ENCODE measurements at regions not wholly inside any gene's neighbourhood (a gene's known extent, or its start where the extent isn't known, plus 50 kb on each side); places are given as distances from the start of the nearest gene placed in this dataset.

GRCh38 chr3:38960953-38961622, 90.7 kb downstream of the SCN11A start:
- no peak for DNase-seq (ENCODE audit: low spot score)
- TF ChIP-seq CTCF (IDR thresholded peaks at IDR 0.05; ENCODE audit: poor library complexity, severe bottlenecking) = peak; percentile 75
- Histone ChIP-seq H3K27me3 (ENCODE audit: insufficient read depth, poor library complexity, severe bottlenecking) (no peaks in the 10 kb centered on the region), H3K4me3 (ENCODE audit: severe bottlenecking) (no peak overlapping the region), H3K27ac (ENCODE audit: poor library complexity, severe bottlenecking) (no peak overlapping the region), H3K36me3 (ENCODE audit: low read depth) (no peaks in the 10 kb centered on the region), H3K9me3 (ENCODE audit: severe bottlenecking) (no peaks in the 10 kb centered on the region), H3K4me1 (ENCODE audit: insufficient read depth, poor library complexity, severe bottlenecking) (no peaks in the 10 kb centered on the region)
- ATAC-seq (ENCODE audit: low read depth) = peak; percentile 76

- Histone ChIP-seq H3K27ac (ENCODE audit: poor library complexity, severe bottlenecking) (no peak overlapping the region), H3K4me1 (ENCODE audit: insufficient read depth, poor library complexity, severe bottlenecking) (no peaks in the 10 kb centered on the region), H3K4me3 (ENCODE audit: severe bottlenecking) (no peak overlapping the region), H3K27me3 (ENCODE audit: insufficient read depth, poor library complexity, severe bottlenecking) (no peaks in the 10 kb centered on the region), H3K36me3 (ENCODE audit: low read depth) (no peaks in the 10 kb centered on the region), H3K9me3 (ENCODE audit: severe bottlenecking) (no peaks in the 10 kb centered on the region)
- DNase-seq (ENCODE audit: low spot score) (no peak), ATAC-seq (ENCODE audit: low read depth) (no peak)
- no peak for TF ChIP-seq CTCF (IDR thresholded peaks at IDR 0.05; ENCODE audit: poor library complexity, severe bottlenecking)
These were observed 91.6 kb downstream of the SCN11A start for GRCh38 chr3:38960042-38960622.

GRCh38 chr3:38958026-38958720, 93.6 kb downstream of the SCN11A start:
- TF ChIP-seq CTCF (IDR thresholded peaks at IDR 0.05; ENCODE audit: poor library complexity, severe bottlenecking) = no peak
- H3K27ac ChIP-seq (ENCODE audit: poor library complexity, severe bottlenecking) = no peak overlapping the region
- no peaks in the 10 kb centered on the region for H3K4me1 ChIP-seq (ENCODE audit: insufficient read depth, poor library complexity, severe bottlenecking)
- no peaks in the 10 kb centered on the region for H3K36me3 ChIP-seq (ENCODE audit: low read depth)
- H3K4me3 ChIP-seq (ENCODE audit: severe bottlenecking) = no peak overlapping the region
- H3K9me3 ChIP-seq (ENCODE audit: severe bottlenecking) = no peaks in the 10 kb centered on the region
- ATAC-seq (ENCODE audit: low read depth) (no peak), DNase-seq (ENCODE audit: low spot score) (no peak)
- no peaks in the 10 kb centered on the region for H3K27me3 ChIP-seq (ENCODE audit: insufficient read depth, poor library complexity, severe bottlenecking)

- Histone ChIP-seq H3K9me3 (ENCODE audit: severe bottlenecking) (no peaks in the 10 kb centered on the region), H3K27ac (ENCODE audit: poor library complexity, severe bottlenecking) (no peak overlapping the region), H3K36me3 (ENCODE audit: low read depth) (no peaks in the 10 kb centered on the region), H3K4me1 (ENCODE audit: insufficient read depth, poor library complexity, severe bottlenecking) (no peaks in the 10 kb centered on the region), H3K27me3 (ENCODE audit: insufficient read depth, poor library complexity, severe bottlenecking) (no peaks in the 10 kb centered on the region), H3K4me3 (ENCODE audit: severe bottlenecking) (no peak overlapping the region)
- no peak for TF ChIP-seq CTCF (IDR thresholded peaks at IDR 0.05; ENCODE audit: poor library complexity, severe bottlenecking)
- DNase-seq (ENCODE audit: low spot score) (no peak), ATAC-seq (ENCODE audit: low read depth) (peak; percentile 27; the same call in 1 of the 3 replicates)
These were observed 94.4 kb downstream of the SCN11A start for GRCh38 chr3:38957296-38957695.

Data from RWPE2 (cell line).